Prostate gland (tissue), 2 donors: ENCODE measurements at regions not wholly inside any gene's neighbourhood (a gene's known extent, or its start where the extent isn't known, plus 50 kb on each side); places are given as distances from the start of the nearest gene placed in this dataset.

Experiments used
- CTCF ChIP-seq, 4 experiments: fragments of 200-600 bp in 2 of 4; fragments of 450-650 bp in 2 of 4; sonication (generic) in 2 of 4; IDR thresholded peaks; 1 replicate in 3 of 4; 2 replicates in 1 of 4; pipeline ENCODE4 v1.5.1; 2016 to 2019; ENCODE audit warnings: antibody characterized with exemption in 4 of 4, mild to moderate bottlenecking in 2 of 4, moderate library complexity in 2 of 4
- POLR2A ChIP-seq: fragments of 450-650 bp; IDR thresholded peaks from one replicate; pipeline ENCODE4 v1.6.1; 2016; ENCODE audit warnings: antibody characterized with exemption, mild to moderate bottlenecking
- POLR2AphosphoS5 ChIP-seq: sonication (generic); formaldehyde crosslinking; IDR thresholded peaks from one replicate; pipeline ENCODE4 v1.6.1; 2017; ENCODE audit warnings: antibody characterized with exemption

GRCh38 chr3:76487446-76487845 is 552.5 kb upstream of the ROBO2 start:
- no peak for TF ChIP-seq POLR2A
- TF ChIP-seq CTCF (IDR thresholded peaks at IDR 0.05): no peak
- no peak for TF ChIP-seq POLR2AphosphoS5
